ENCODE measurements at regions not wholly inside any gene's neighbourhood (a gene's known extent, or its start where the extent isn't known, plus 50 kb on each side); places are given as distances from the start of the nearest gene placed in this dataset.

GRCh38 chr10:121662945-121663917 lies 65.0 kb upstream of the FGFR2 start:
- H3K9me2 ChIP-seq (ENCODE audit: insufficient read depth): 0 out of 2 replicates have a peak, but pooled peaks cover 6% of the 10 kb centered on the region
- no peak overlapping the region for H3K27ac Mint-ChIP-seq
- H4K20me1 ChIP-seq (replicated peaks; ENCODE audit: insufficient read depth): no peaks in the 10 kb centered on the region
- no peaks in the 10 kb centered on the region for H3F3A ChIP-seq (replicated peaks; ENCODE audit: low read depth)
- H3K27me3 Mint-ChIP-seq (ENCODE audit: insufficient read depth, low read depth, poor library complexity): peaks cover 10% of the 10 kb centered on the region
- H3K4me1 Mint-ChIP-seq: peaks cover 9% of the 10 kb centered on the region
- peak overlapping the region; percentile 74; the same call in 1 of the 2 replicates for H2AFZ ChIP-seq
- H3K4me3 Mint-ChIP-seq: no peak overlapping the region
- DNase-seq (ENCODE audit: low spot score): peak; percentile 79
- no peaks in the 10 kb centered on the region for H3K36me3 ChIP-seq (ENCODE audit: insufficient read depth)
- H3K9me3 Mint-ChIP-seq: peaks cover 3% of the 10 kb centered on the region; the same call in 2 of the 3 replicates
- no peak overlapping the region for H3K4me3 ChIP-seq
- TF ChIP-seq REST (IDR thresholded peaks at IDR 0.05; ENCODE audit: unreplicated experiment): peak; percentile 12
- TF ChIP-seq POLR2AphosphoS5 (IDR thresholded peaks at IDR 0.05; ENCODE audit: low read depth): no peak
- TF ChIP-seq ETS1 (IDR thresholded peaks at IDR 0.05): no peak
- TF ChIP-seq JUNB (IDR thresholded peaks at IDR 0.05; ENCODE audit: unreplicated experiment): no peak
- TF ChIP-seq, protein P1, sequence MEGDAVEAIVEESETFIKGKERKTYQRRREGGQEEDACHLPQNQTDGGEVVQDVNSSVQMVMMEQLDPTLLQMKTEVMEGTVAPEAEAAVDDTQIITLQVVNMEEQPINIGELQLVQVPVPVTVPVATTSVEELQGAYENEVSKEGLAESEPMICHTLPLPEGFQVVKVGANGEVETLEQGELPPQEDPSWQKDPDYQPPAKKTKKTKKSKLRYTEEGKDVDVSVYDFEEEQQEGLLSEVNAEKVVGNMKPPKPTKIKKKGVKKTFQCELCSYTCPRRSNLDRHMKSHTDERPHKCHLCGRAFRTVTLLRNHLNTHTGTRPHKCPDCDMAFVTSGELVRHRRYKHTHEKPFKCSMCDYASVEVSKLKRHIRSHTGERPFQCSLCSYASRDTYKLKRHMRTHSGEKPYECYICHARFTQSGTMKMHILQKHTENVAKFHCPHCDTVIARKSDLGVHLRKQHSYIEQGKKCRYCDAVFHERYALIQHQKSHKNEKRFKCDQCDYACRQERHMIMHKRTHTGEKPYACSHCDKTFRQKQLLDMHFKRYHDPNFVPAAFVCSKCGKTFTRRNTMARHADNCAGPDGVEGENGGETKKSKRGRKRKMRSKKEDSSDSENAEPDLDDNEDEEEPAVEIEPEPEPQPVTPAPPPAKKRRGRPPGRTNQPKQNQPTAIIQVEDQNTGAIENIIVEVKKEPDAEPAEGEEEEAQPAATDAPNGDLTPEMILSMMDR (conservative IDR thresholded peaks at IDR 0.05; ENCODE audit: low read depth in 2 of 2): peak; percentile 68 to 88
- ATAC-seq: peak; percentile 97
- H3K4me2 ChIP-seq: no peak overlapping the region
- H3K27me3 ChIP-seq (ENCODE audit: insufficient read depth): no peaks in the 10 kb centered on the region
- H3K4me1 ChIP-seq (ENCODE audit: insufficient read depth): peaks cover 6% of the 10 kb centered on the region; the same call in 1 of the 2 replicates
- no peaks in the 10 kb centered on the region; the same call in 1 of the 3 replicates for H3K36me3 Mint-ChIP-seq (ENCODE audit: low read depth)
- no peaks in the 10 kb centered on the region for H3K79me2 ChIP-seq (replicated peaks; ENCODE audit: insufficient read depth)
- H3K27ac ChIP-seq (ENCODE audit: low read depth): no peak overlapping the region

GRCh38 chr10:121662531-121662930 lies 64.3 kb upstream of the FGFR2 start:
- Mint-ChIP-seq H3K27me3 (ENCODE audit: insufficient read depth, low read depth, poor library complexity) (peaks cover 10% of the 10 kb centered on the region), H3K4me1 (peaks cover 3% of the 10 kb centered on the region; the same call in 2 of the 3 replicates), H3K4me3 (no peak overlapping the region), H3K9me3 (peaks cover 3% of the 10 kb centered on the region; the same call in 2 of the 3 replicates), H3K36me3 (ENCODE audit: low read depth) (no peaks in the 10 kb centered on the region; the same call in 1 of the 3 replicates), H3K27ac (no peak overlapping the region)
- no peaks in the 10 kb centered on the region for H3F3A ChIP-seq (replicated peaks; ENCODE audit: low read depth)
- peak overlapping the region; percentile 74; the same call in 1 of the 2 replicates for H2AFZ ChIP-seq
- no peaks in the 10 kb centered on the region for H3K36me3 ChIP-seq (ENCODE audit: insufficient read depth)
- DNase-seq (ENCODE audit: low spot score): no peak
- no peak overlapping the region for H3K4me3 ChIP-seq
- no peaks in the 10 kb centered on the region for H3K79me2 ChIP-seq (replicated peaks; ENCODE audit: insufficient read depth)
- no peak overlapping the region for H3K4me2 ChIP-seq
- ATAC-seq: peak; percentile 49
- no peaks in the 10 kb centered on the region for H4K20me1 ChIP-seq (replicated peaks; ENCODE audit: insufficient read depth)
- H3K27ac ChIP-seq (ENCODE audit: low read depth): no peak overlapping the region
- H3K9me2 ChIP-seq (ENCODE audit: insufficient read depth): 0 out of 2 replicates have a peak, but pooled peaks cover 6% of the 10 kb centered on the region
- H3K27me3 ChIP-seq (ENCODE audit: insufficient read depth): no peaks in the 10 kb centered on the region
- no peaks in the 10 kb centered on the region for H3K4me1 ChIP-seq (ENCODE audit: insufficient read depth)
- TF ChIP-seq STAT1 (IDR thresholded peaks at IDR 0.05; ENCODE audit: unreplicated experiment) (no peak), REST (IDR thresholded peaks at IDR 0.05; ENCODE audit: unreplicated experiment) (no peak), ZNF114 (CRISPR knock-in tag; IDR thresholded peaks at IDR 0.05) (no peak), POLR2AphosphoS5 (IDR thresholded peaks at IDR 0.05; ENCODE audit: low read depth) (no peak), EZH2phosphoT487 (IDR thresholded peaks at IDR 0.05; ENCODE audit: unreplicated experiment) (no peak), CREB1 (CRISPR knock-in tag; IDR thresholded peaks at IDR 0.05; ENCODE audit: low read depth) (no peak)

Measured in GM23338 (cell line).